Activated CD4-positive, alpha-beta memory T cell treated with anti-CD3 and anti-CD28 coated beads, Interleukin-2, amount 10 ng/mL, durations not matched to agents 7 days and 5 days (primary cell): ENCODE measurements at regions not wholly inside any gene's neighbourhood (a gene's known extent, or its start where the extent isn't known, plus 50 kb on each side); places are given as distances from the start of the nearest gene placed in this dataset.

Source experiments
- CTCF ChIA-PET: fragments of 350-600 bp; sonication (Branson Sonifier 250); formaldehyde crosslinking; loops from one replicate; lab custom pipeline; 2021; ENCODE audit warnings: antibody characterized with exemption, inconsistent platforms; lab: Charles Lee
- POLR2A ChIA-PET: fragments of 350-600 bp; sonication (Branson Sonifier 250); formaldehyde crosslinking; loops from one replicate; lab custom pipeline; 2021; ENCODE audit warnings: antibody characterized with exemption; lab: Charles Lee
- DNase-seq: peaks from one replicate; pipeline ENCODE4 v3.0.0-alpha.2; 2020
- H3K27ac Mint-ChIP-seq: one replicate; pipeline ENCODE4 v1.8.0; 2021; ENCODE audit warnings: mild to moderate bottlenecking, mixed read lengths
- H3K27me3 Mint-ChIP-seq: one replicate; pipeline ENCODE4 v1.8.0; 2021; ENCODE audit warnings: mixed read lengths
- H3K36me3 Mint-ChIP-seq: one replicate; pipeline ENCODE4 v1.8.0; 2021; ENCODE audit warnings: low read depth, mixed read lengths
- H3K4me1 Mint-ChIP-seq: one replicate; pipeline ENCODE4 v1.8.0; 2021; ENCODE audit warnings: mixed read lengths
- H3K4me3 Mint-ChIP-seq: one replicate; pipeline ENCODE4 v1.8.0; 2021; ENCODE audit warnings: mild to moderate bottlenecking, mixed read lengths
- H3K9me3 Mint-ChIP-seq: one replicate; pipeline ENCODE4 v1.8.0; 2021; ENCODE audit warnings: mixed read lengths

DNA sequence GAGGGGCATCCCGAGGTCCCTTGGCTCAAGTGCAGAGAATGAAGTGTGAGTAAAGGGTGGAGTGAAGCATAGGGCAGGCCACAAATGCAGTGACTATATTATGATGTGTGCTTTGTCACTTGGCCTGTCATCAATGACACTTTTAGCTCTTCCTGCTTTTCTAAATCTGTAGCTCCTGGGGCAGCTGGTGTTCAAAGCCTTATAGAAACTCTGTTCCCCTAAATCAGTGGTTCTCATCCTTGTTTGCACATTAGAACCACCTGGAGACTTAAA is 135.6 kb upstream of the LGALSL start:
- Mint-ChIP-seq H3K9me3 (no peaks in the 10 kb centered on the region), H3K4me1 (no peaks in the 10 kb centered on the region), H3K4me3 (no peak overlapping the region), H3K36me3 (no peaks in the 10 kb centered on the region), H3K27me3 (peaks cover 27% of the 10 kb centered on the region), H3K27ac (no peak overlapping the region)
- ChIA-PET CTCF (interaction anchor here (1.0 to 2.6 kb wide), 3 partner anchors 10 to 269 kb away, joined by 3 to 15 read pairs (median 5); no protein-coding TSS in a partner anchor), POLR2A (interaction anchor here (1.0 kb wide), 1 partner anchor 9 kb away, joined by 5 read pairs; no protein-coding TSS in a partner anchor)
- DNase-seq, result no peak

DNA sequence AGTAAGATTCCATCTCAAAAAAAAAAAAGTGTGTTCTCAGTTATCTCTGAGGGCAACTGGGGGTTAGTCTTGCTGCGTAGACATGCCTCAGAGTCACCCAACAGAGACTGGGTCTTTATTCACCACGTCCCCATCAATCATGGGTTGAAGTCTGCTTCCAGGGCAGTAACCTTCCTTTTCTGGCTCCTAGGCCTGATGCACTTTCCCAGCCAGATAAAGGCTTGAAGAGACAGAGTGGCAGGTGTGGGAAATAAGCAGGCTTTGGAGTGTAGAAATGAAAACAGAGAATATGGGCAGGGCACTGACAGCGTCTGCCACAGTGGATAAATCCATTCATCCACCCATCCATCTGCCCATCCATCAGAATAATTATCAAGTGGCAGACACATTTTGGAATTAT is 134.1 kb upstream of the LGALSL start:
- H3K27ac Mint-ChIP-seq, result no peak overlapping the region
- POLR2A ChIA-PET, result no interaction called here
- H3K36me3 Mint-ChIP-seq, result no peaks in the 10 kb centered on the region
- DNase-seq, result no peak
- no peak overlapping the region for H3K4me3 Mint-ChIP-seq
- CTCF ChIA-PET, result no interaction called here
- H3K9me3 Mint-ChIP-seq, result no peaks in the 10 kb centered on the region
- peaks cover 29% of the 10 kb centered on the region for H3K27me3 Mint-ChIP-seq
- H3K4me1 Mint-ChIP-seq, result peaks cover 9% of the 10 kb centered on the region

DNA sequence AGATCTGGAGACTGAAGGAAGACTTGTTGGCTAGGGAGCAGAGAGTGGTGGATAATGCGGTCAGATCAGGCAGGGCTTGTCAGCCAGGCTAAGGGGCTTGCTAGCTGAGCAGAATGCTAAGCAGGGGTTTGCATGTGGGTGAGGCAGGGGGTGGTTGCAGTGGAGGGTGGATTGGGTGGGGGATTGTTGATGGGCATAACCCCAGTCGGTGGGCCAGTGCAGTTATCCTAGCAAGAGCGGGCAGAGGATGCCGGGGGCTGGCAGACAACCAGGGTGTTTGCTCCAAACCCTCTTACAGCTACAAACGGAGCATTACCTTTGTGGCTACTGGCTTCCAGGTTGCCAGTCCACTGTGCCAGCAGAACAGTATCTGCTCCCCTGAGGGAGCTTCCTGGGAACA is 131.5 kb upstream of the LGALSL start:
- ChIA-PET POLR2A (no interaction called here), CTCF (interaction anchor here (0.5 to 1.7 kb wide), 3 partner anchors 9 to 719 kb away, joined by 3 to 9 read pairs (median 5); no protein-coding TSS in a partner anchor)
- no peak for DNase-seq
- Mint-ChIP-seq H3K27ac (no peak overlapping the region), H3K27me3 (peaks cover 24% of the 10 kb centered on the region), H3K4me1 (peaks cover 34% of the 10 kb centered on the region), H3K4me3 (no peak overlapping the region), H3K9me3 (no peaks in the 10 kb centered on the region), H3K36me3 (no peaks in the 10 kb centered on the region)

- no peak overlapping the region for H3K4me3 Mint-ChIP-seq
- POLR2A ChIA-PET, result no interaction called here
Measured at GRCh38 chr2:64323197-64323596, 130.8 kb upstream of the LGALSL start.

DNA sequence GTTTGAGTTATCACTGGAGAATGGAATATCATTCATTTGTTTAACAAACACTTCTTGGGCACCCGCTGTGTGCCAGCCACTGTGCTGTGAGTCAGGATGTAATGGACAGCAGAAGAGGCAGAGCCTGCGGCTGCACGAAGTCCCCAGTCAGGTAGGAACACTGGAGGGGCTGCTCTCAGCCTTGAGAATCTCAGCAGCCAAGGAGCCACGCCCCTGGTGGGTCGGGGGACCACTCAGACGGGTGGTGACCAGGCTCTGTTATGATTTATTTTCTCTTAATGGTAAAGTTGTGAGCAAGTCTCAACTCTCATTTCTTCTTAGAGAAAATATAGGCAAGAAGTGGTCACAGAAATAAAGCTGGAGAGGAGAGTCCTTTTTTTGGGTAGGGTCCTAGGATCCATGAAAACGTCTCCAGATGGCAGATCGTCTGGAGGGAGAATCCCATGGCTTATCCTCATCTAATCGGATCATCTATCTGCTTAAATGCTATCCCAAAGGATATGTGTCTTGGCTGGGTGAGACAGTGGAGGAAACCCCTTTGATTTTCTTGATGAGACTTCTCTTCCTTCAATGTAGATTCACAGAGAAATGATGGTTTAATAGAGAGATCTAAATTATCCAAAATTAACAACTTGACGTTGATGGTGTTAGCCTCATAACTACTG is 129.1 kb upstream of the LGALSL start:
- Mint-ChIP-seq H3K36me3 (no peaks in the 10 kb centered on the region), H3K9me3 (no peaks in the 10 kb centered on the region), H3K27ac (no peak overlapping the region), H3K4me1 (peaks cover 49% of the 10 kb centered on the region), H3K27me3 (peaks cover 26% of the 10 kb centered on the region), H3K4me3 (no peak overlapping the region)
- CTCF ChIA-PET, result interaction anchor here (3.9 to 9.0 kb wide), 3 partner anchors 160 to 276 kb away, joined by 26 to 243 read pairs (median 194); partner anchors contain the start of gene AFTPH
- no peak for DNase-seq
- POLR2A ChIA-PET, result interaction anchor here (0.6 to 4.7 kb wide), 12 partner anchors 10 to 663 kb away, joined by 3 to 57 read pairs (median 5); partner anchors contain the start of gene UGP2

More at GRCh38 chr2:64323197-64323596, 130.8 kb upstream of the LGALSL start:
- DNase-seq, result no peak
- Mint-ChIP-seq H3K27ac (no peak overlapping the region), H3K4me1 (peaks cover 42% of the 10 kb centered on the region), H3K27me3 (peaks cover 25% of the 10 kb centered on the region), H3K9me3 (no peaks in the 10 kb centered on the region), H3K36me3 (no peaks in the 10 kb centered on the region)
- CTCF ChIA-PET, result interaction anchor here (1.7 kb wide), 1 partner anchor 8 kb away, joined by 9 read pairs; no protein-coding TSS in a partner anchor

- peaks cover 54% of the 10 kb centered on the region for H3K4me1 Mint-ChIP-seq
Measured at GRCh38 chr2:64325477-64325851, 128.5 kb upstream of the LGALSL start.

GRCh38 chr2:64325852-64326577 is 127.9 kb upstream of the LGALSL start:
- peaks cover 23% of the 10 kb centered on the region for H3K27me3 Mint-ChIP-seq
- H3K4me3 Mint-ChIP-seq, result peak overlapping the region; percentile 38
- H3K36me3 Mint-ChIP-seq, result no peaks in the 10 kb centered on the region
- no peaks in the 10 kb centered on the region for H3K9me3 Mint-ChIP-seq
- DNase-seq, result peak; percentile 73
- POLR2A ChIA-PET, result interaction anchor here (0.6 to 4.7 kb wide), 34 partner anchors 8 to 902 kb away, joined by 3 to 57 read pairs (median 4); partner anchors contain the start of genes ACTR2, AFTPH, MDH1 and UGP2
- H3K4me1 Mint-ChIP-seq, result peaks cover 59% of the 10 kb centered on the region
- H3K27ac Mint-ChIP-seq, result peak overlapping the region; percentile 73
- CTCF ChIA-PET, result interaction anchor here (0.9 to 9.0 kb wide), 15 partner anchors 14 to 320 kb away, joined by 3 to 243 read pairs (median 6); partner anchors contain the start of gene AFTPH

More at GRCh38 chr2:64325477-64325851, 128.5 kb upstream of the LGALSL start:
- ChIA-PET CTCF (interaction anchor here (0.9 to 9.0 kb wide), 9 partner anchors 14 to 310 kb away, joined by 3 to 243 read pairs (median 13); partner anchors contain the start of gene AFTPH), POLR2A (interaction anchor here (0.6 to 4.7 kb wide), 24 partner anchors 11 to 730 kb away, joined by 3 to 57 read pairs (median 4); partner anchors contain the start of genes AFTPH and UGP2)
- no peaks in the 10 kb centered on the region for H3K9me3 Mint-ChIP-seq
- DNase-seq, result no peak
- peaks cover 26% of the 10 kb centered on the region for H3K27me3 Mint-ChIP-seq
- no peaks in the 10 kb centered on the region for H3K36me3 Mint-ChIP-seq
- peak overlapping the region; percentile 73 for H3K27ac Mint-ChIP-seq
- H3K4me3 Mint-ChIP-seq, result peak overlapping the region; percentile 14

- ChIA-PET POLR2A (interaction anchor here (0.6 to 4.7 kb wide), 33 partner anchors 9 to 901 kb away, joined by 3 to 57 read pairs (median 5); partner anchors contain the start of genes ACTR2, AFTPH, MDH1 and UGP2), CTCF (interaction anchor here (0.9 to 9.0 kb wide), 18 partner anchors 15 to 427 kb away, joined by 3 to 243 read pairs (median 6); partner anchors contain the start of gene AFTPH)
- Mint-ChIP-seq H3K9me3 (no peaks in the 10 kb centered on the region), H3K27me3 (peaks cover 23% of the 10 kb centered on the region), H3K27ac (peak overlapping the region; percentile 73), H3K4me3 (peak overlapping the region; percentile 38), H3K4me1 (peaks cover 63% of the 10 kb centered on the region), H3K36me3 (no peaks in the 10 kb centered on the region)
- DNase-seq, result no peak
Measured at GRCh38 chr2:64326578-64327050, 127.3 kb upstream of the LGALSL start.

- Mint-ChIP-seq H3K36me3 (no peaks in the 10 kb centered on the region), H3K9me3 (no peaks in the 10 kb centered on the region), H3K27me3 (peaks cover 21% of the 10 kb centered on the region), H3K27ac (peak overlapping the region; percentile 60), H3K4me3 (peak overlapping the region; percentile 41), H3K4me1 (peaks cover 67% of the 10 kb centered on the region)
- ChIA-PET CTCF (interaction anchor here (0.7 to 9.0 kb wide), 25 partner anchors 15 to 466 kb away, joined by 3 to 243 read pairs (median 4); partner anchors contain the start of gene AFTPH), POLR2A (interaction anchor here (0.7 to 4.7 kb wide), 24 partner anchors 9 to 738 kb away, joined by 3 to 57 read pairs (median 5); partner anchors contain the start of genes AFTPH, MDH1, UGP2 and WDPCP)
- no peak for DNase-seq
Measured at GRCh38 chr2:64327129-64327509, 126.8 kb upstream of the LGALSL start.

DNA sequence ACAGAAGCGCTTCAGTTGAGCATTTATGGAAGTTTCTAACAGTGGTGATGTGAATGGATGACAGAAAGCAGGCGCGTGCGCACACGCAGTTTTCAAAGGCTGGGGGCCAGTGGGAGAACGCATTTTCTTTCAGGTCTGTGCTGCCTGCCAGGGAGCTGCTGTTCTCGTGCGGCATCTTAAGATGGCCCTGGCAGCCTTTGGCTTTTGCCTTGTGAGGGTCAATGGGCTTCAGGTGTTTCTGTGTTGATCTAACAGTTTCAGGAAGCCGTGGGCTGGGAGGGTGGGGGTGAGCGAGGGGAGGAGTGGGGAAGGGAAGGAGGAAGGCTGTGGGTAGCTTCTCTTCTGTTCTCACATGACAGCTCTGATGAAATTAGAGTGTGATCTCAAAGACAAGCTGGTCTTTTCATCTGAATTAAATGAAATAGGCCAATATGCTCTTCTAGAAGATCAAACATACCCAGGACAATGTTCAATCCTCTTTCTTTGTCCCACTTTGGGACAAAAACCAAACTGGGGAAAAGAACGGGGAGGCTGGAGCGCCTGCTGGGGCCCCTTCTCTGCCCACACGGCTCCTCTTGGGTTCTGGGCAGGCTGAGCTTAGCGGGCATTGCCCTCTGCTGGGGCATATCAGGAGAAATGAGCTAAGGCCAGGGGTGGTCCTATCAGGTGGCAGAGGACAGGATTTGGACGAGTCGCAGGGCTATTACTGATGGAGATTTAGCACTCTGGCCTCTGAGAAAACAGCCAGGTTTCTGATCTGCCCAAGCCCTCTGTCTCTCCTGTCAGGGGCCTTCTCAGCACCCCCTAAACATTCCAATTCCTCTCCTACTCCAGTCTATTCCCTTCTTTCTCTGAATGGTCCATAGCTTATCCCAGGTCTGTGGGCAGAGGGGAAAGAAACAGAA is 126.2 kb upstream of the LGALSL start:
- Mint-ChIP-seq H3K36me3 (no peaks in the 10 kb centered on the region), H3K4me3 (peak overlapping the region; percentile 41), H3K27ac (peak overlapping the region; percentile 60), H3K27me3 (peaks cover 17% of the 10 kb centered on the region), H3K9me3 (no peaks in the 10 kb centered on the region), H3K4me1 (peaks cover 67% of the 10 kb centered on the region)
- POLR2A ChIA-PET, result interaction anchor here (0.6 to 4.7 kb wide), 20 partner anchors 10 to 739 kb away, joined by 3 to 57 read pairs (median 5); partner anchors contain the start of genes AFTPH, MDH1 and WDPCP
- peak; percentile 50 for DNase-seq
- CTCF ChIA-PET, result interaction anchor here (0.7 to 9.0 kb wide), 36 partner anchors 9 to 635 kb away, joined by 3 to 243 read pairs (median 4); partner anchors contain the start of genes AFTPH and UGP2

DNA sequence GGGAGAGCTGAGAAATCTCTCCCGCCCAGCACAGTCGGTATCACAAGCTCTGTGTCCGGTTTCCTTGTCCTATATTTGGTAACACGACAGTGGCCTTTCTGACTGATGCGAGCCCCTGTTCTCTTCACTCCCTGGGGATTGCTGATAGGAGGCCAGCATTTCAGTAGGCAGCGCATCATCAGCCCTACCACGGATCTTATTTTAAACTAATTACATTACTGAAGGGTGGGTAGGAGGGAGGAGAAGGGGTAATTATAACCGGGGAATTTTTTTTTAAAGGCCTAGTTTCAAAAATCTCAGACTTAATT is 125.6 kb upstream of the LGALSL start:
- H3K27me3 Mint-ChIP-seq, result peaks cover 11% of the 10 kb centered on the region
- H3K4me1 Mint-ChIP-seq, result peaks cover 67% of the 10 kb centered on the region
- H3K36me3 Mint-ChIP-seq, result no peaks in the 10 kb centered on the region
- H3K4me3 Mint-ChIP-seq, result no peak overlapping the region
- no peak overlapping the region for H3K27ac Mint-ChIP-seq
- ChIA-PET POLR2A (interaction anchor here (0.6 to 4.7 kb wide), 9 partner anchors 113 to 292 kb away, joined by 3 to 57 read pairs (median 15); partner anchors contain the start of gene AFTPH), CTCF (interaction anchor here (0.9 to 9.0 kb wide), 28 partner anchors 10 to 635 kb away, joined by 3 to 243 read pairs (median 5); partner anchors contain the start of genes AFTPH and UGP2)
- no peaks in the 10 kb centered on the region for H3K9me3 Mint-ChIP-seq
- no peak for DNase-seq
